ENCODE measurements at regions not wholly inside any gene's neighbourhood (a gene's known extent, or its start where the extent isn't known, plus 50 kb on each side); places are given as distances from the start of the nearest gene placed in this dataset.
"Not testable (repeated sequence)": the region's sequence is repeated elsewhere in the genome, so short reads cannot be mapped to it uniquely, and the experiment has no call there.

- DNase-seq (ENCODE audit: low read depth in 2 of 2) = not testable (repeated sequence)
Measured at GRCh38 chr6:28623242-28623641, 97.6 kb downstream of the GPX5 start.

DNA sequence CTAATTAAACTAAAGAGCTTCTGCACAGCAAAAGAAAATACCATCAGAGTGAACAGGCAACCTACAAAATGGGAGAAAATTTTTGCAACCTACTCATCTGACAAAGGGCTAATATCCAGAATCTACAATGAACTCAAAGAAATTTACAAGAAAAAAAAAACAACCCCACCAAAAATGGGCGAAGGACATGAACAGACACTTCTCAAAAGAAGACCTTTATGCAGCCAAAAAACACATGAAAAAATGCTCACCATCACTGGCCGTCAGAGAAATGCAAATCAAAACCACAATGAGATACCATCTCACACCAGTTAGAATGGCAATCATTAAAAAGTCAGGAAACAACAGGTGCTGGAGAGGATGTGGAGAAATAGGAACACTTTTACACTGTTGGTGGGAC lies 100.7 kb downstream of the GPX5 start:
- not testable (repeated sequence) for DNase-seq (ENCODE audit: low read depth in 2 of 2)

DNA sequence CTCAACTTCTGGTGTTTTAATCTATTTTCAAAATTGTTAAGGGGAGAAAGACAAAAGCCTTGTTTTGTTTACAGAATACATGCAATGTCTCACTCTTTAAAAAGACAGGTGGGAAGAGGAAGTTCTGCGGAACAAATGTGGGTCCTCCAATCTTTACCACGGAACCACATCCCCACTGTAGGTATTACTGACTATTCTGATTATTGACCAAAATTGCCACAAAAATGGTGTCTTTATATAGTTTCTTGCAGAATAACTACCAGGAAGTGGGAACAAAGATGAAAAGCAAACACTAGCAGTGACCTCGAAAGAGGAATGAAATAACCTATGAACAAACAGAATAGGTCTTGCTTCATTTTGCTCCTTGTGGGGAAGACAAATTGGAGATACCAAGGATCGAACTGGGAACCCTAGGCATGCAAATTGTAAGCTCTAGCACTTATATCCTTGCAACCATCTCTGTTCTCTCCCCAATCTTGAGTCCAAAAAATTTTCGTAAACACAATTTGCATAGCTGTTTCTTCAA lies 106.7 kb downstream of the GPX5 start:
- no peak for DNase-seq (ENCODE audit: low read depth in 2 of 2)

- no peak for DNase-seq (ENCODE audit: low read depth in 2 of 2)
Measured at GRCh38 chr6:28633445-28634215, 107.9 kb downstream of the GPX5 start.

DNA sequence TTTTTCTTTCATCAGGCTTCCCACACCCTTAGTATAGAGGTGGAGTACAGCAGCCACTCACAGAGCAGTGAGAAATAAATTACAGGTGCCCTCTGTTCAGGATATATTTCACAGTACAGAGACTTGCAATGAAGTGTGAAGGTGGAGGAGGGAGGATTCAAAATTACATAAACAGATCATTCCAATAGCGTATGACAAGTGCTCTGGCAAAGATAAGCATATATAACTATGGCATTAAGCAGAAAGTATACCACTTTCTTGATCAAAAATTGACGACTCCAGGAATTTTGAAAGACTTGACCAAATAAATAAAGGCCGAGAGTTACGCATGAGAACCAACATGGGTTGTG lies 108.7 kb downstream of the GPX5 start:
- no peak for DNase-seq (ENCODE audit: low read depth in 2 of 2)

- no peak for DNase-seq (ENCODE audit: low read depth in 2 of 2)
Measured at GRCh38 chr6:28634761-28635546, 109.3 kb downstream of the GPX5 start.

DNA sequence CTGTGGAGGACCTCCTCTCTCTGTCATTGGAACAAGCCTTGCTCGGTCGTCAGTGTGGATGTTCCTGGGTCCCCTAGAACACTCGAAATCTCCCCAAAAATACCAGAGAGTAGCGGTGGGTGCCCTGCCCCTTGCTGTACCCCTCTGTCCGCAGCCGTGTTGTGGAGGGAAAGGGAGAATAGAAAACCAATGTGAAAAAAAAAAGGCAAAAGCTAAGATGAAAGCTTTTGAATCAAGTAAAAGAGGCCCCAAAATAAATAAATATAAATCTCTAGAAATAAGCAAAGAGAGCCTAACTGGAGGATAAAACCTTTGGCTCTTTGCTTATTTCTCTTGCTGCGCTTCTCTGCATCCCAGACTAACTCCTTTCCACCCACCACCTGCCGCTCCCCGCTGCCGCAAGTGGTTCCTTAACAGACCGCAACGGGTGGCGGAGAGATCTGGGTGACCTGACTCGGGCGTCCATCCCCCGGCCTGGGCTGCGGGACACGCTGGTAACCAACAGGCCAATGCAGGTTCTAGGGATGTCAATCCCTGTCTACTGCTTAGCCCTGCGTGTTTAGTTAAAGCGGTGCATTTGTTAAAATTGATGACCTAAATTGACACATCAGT lies 110.0 kb downstream of the GPX5 start:
- no peak for DNase-seq (ENCODE audit: low read depth in 2 of 2)

- no peak for DNase-seq (ENCODE audit: low read depth in 2 of 2)
Measured at GRCh38 chr6:28638787-28639430, 113.2 kb downstream of the GPX5 start.

DNA sequence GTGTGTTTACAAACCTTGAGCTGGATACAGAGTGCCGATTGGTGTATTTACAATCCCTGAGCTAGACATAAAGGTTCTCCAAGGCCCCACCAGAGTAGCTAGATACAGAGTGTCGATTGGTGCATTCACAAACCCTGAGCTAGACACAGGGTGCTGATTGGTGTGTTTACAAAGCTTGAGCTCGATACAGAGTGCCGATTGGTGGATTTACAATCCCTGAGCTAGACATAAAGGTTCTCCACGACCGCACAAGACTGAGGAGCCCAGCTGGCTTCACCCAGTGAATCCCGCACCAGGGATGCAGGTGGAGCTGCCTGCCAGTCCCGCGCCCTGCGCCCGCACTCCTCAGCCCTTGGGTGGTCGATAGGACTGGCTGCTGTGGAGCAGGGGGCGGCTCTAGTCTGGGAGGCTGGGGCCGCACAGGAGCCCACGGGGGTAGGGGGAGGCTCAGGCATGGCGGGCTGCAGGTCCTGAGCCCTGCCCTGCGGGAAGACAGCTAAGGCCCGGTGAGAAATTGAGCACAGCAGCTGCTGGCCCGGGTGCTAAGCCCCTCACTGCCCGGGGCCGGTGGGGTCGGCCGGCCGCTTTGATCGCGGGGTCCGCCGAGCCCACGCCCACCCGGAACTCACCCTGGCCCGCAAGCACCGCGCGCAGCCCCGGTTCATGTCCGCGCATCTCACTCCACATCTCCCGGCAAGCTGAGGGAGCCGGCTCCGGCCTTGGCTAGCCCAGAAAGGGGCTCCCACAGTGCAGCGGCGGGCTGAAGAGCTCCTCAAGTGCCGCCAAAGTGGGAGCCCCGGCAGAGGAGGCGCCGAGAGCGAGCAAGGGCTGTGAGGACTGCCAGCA lies 114.0 kb downstream of the GPX5 start:
- not testable (repeated sequence) for DNase-seq (ENCODE audit: low read depth in 2 of 2)

- no peak for DNase-seq (ENCODE audit: low read depth in 2 of 2)
Measured at GRCh38 chr6:28643017-28643740, 117.5 kb downstream of the GPX5 start.

- no peak for DNase-seq (ENCODE audit: low read depth in 2 of 2)
Measured at GRCh38 chr6:28646650-28647049, 121.0 kb downstream of the GPX5 start.

- DNase-seq (ENCODE audit: low read depth in 2 of 2) = peak in 1 of 2 donors; percentile 29
Measured at GRCh38 chr6:28648035-28648877, 122.6 kb downstream of the GPX5 start.

- no peak for DNase-seq (ENCODE audit: low read depth in 2 of 2)
Measured at GRCh38 chr6:28648878-28649375, 123.2 kb downstream of the GPX5 start.

- DNase-seq (ENCODE audit: low read depth in 2 of 2) = no peak
Measured at GRCh38 chr6:28651161-28651560, 125.5 kb downstream of the GPX5 start.

- DNase-seq (ENCODE audit: low read depth in 2 of 2) = no peak
Measured at GRCh38 chr6:28653876-28654275, 128.2 kb downstream of the GPX5 start.

GRCh38 chr6:28655164-28655563 lies 129.5 kb downstream of the GPX5 start:
- DNase-seq (ENCODE audit: low read depth in 2 of 2) = no peak

DNA sequence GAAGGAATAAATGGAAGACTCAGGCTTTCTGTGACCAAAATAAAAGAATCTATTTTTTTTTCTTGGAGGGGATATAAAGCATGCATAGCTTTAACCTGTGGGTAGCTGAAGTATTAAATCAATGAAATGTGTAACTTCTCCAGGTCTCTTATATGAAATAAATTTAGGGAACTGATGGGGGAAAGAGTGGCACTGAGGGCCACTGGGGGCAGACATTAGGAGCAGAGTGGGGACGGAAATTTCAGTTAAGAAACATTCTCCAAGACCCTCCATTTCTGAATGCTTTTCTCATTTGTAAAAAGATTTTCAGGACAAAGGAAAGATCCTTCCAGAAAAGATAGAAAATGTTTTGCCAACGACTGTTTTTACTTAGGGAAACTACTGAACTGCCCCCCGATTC lies 131.0 kb downstream of the GPX5 start:
- no peak for DNase-seq (ENCODE audit: low read depth in 2 of 2)

DNA sequence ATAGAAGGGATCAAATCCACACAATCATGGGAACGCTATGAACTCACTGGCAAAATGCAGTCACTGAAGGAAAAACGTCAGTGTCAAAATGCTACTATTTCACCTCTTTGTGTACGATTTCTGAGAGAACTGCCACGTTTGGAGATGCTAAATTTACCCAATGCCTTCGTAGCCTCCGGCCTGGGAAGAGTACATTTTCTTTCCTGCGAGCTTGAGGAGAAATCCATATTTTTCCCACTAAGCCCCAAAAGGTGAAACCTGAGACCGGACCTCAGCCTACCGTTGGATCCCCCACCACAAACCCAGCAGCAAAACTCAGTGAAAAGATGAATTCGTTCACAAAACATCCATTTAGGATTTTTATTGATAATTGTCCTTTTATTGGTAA lies 131.7 kb downstream of the GPX5 start:
- no peak for DNase-seq (ENCODE audit: low read depth in 2 of 2)

DNA sequence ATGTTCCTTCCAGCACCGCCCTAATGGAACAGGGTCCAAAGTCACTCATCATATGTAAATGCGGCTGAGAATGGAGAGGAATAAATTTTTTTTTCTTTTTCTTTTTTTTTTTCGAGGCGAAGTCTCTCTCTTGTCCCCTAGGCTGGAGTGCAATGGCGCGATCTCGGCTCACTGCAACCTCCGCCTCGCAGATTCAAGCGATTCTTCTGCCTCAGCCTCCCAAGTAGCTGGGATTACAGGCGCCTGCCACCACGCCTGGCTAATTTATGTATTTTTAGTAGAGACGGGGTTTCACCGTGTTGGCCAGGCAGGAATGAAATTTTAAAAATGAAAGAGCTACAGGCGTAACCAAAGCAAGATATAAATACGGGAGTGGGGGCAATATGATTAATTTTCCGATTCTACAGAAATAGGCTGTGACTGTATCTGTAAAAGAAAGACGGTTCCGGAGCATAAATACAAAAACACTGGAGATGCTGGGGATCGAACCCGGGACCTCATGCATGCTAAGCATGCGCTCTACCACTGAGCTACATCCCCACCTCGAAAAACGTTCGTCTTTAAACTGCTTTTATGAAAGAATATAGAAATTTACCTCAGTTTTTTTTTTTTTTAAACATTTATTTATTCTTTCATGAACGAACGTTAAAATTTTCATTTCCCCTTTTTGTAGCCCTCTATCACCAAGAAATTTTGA lies 132.2 kb downstream of the GPX5 start:
- peak in 1 of 2 donors; percentile 51 for DNase-seq (ENCODE audit: low read depth in 2 of 2)
